K562 (cell line): ENCODE measurements at regions not wholly inside any gene's neighbourhood (a gene's known extent, or its start where the extent isn't known, plus 50 kb on each side); places are given as distances from the start of the nearest gene placed in this dataset.

Experiments
- CTCF ChIP-seq, 3 experiments: IDR thresholded peaks in 2 of 3; conservative IDR thresholded peaks in 1 of 3; 2 replicates each; pipeline ENCODE4 v1.5.1; 2011 to 2012; ENCODE audit warnings: low read length in 3 of 3, mild to moderate bottlenecking in 3 of 3, control low read depth in 2 of 3, improper control_type of control experiment in 1 of 3, inconsistent platforms in 1 of 3, low read depth in 1 of 3, mixed read lengths in 1 of 3, moderate library complexity in 1 of 3; ENCODE audit not compliant: insufficient read depth in 2 of 3
- GATA2 ChIP-seq: sonication (generic); formaldehyde crosslinking; IDR thresholded peaks from 2 replicates; pipeline ENCODE4 v1.4.0; 2020; ENCODE audit warnings: mild to moderate bottlenecking, missing genetic modification reagents
- KDM4B ChIP-seq, 2 experiments: fragments of 450-650 bp in 1 of 2; sonication (generic) in 1 of 2; IDR thresholded peaks; 2 replicates each; pipeline ENCODE4 v1.6.1; 2016 to 2017; ENCODE audit warnings: borderline replicate concordance in 2 of 2, antibody characterized with exemption in 1 of 2, low read depth in 1 of 2, mild to moderate bottlenecking in 1 of 2
- MAFK ChIP-seq: IDR thresholded peaks from 2 replicates; pipeline ENCODE4 v1.6.1; 2011; ENCODE audit warnings: low read length, improper control_type of control experiment
- MXD1 ChIP-seq: fragments of 250-450 bp; sonication (Bioruptor Pico); IDR thresholded peaks from 2 replicates; pipeline ENCODE4 v1.8.0; 2021; ENCODE audit warnings: borderline replicate concordance, mild to moderate bottlenecking, moderate library complexity; ENCODE audit not compliant: poor library complexity, severe bottlenecking
- PML ChIP-seq: IDR thresholded peaks from 2 replicates; pipeline ENCODE4 v1.6.1; 2012; ENCODE audit warnings: low read length, inconsistent platforms
- RAD51 ChIP-seq: fragments of 450-650 bp; IDR thresholded peaks from 2 replicates; pipeline ENCODE4 v1.7.1; 2016; ENCODE audit warnings: low read depth, mild to moderate bottlenecking, borderline replicate concordance
- RFX5 ChIP-seq: IDR thresholded peaks from 2 replicates; pipeline ENCODE4 v1.6.1; 2011; ENCODE audit warnings: low read depth, mild to moderate bottlenecking, improper control_type of control experiment, low read length

- TF ChIP-seq KDM4B (IDR thresholded peaks at IDR 0.05; ENCODE audit: borderline replicate concordance in 2 of 2, low read depth in 1 of 2) (no peak), GATA2 (CRISPR knock-in tag) (no peak), CTCF (IDR thresholded peaks at IDR 0.05 in 2 of 3, conservative IDR thresholded peaks at IDR 0.05 in 1 of 3; ENCODE audit: insufficient read depth in 2 of 3, low read depth in 1 of 3, low read length in 3 of 3) (no peak), MXD1 (CRISPR knock-in tag) (no peak), RFX5 (no peak), RAD51 (no peak), PML (no peak), MAFK (no peak)
Observed at GRCh38 chr4:91936311-91936710, 367.5 kb upstream of the GRID2 start.
